NCI-H2081 (cell line): ENCODE measurements at regions not wholly inside any gene's neighbourhood (a gene's known extent, or its start where the extent isn't known, plus 50 kb on each side); places are given as distances from the start of the nearest gene placed in this dataset.
"Not testable (repeated sequence)": the region's sequence is repeated elsewhere in the genome, so short reads cannot be mapped to it uniquely, and the experiment has no call there.

Experiments
- DNase-seq, 2 experiments: peaks; one replicate each; lab custom pipeline; 2025; lab: John Stamatoyannopoulos, UW

GRCh38 chr4:58871509-58871908, 1761.3 kb upstream of the IGFBP7 start:
- no peak for DNase-seq

- peak in 1 of 2 experiments; percentile 40 for DNase-seq
Measured at GRCh38 chr4:58849026-58849425, 1738.8 kb upstream of the IGFBP7 start.

GRCh38 chr4:58843455-58843854, 1733.3 kb upstream of the IGFBP7 start:
- DNase-seq: no peak

GRCh38 chr4:58833126-58833525, 1722.9 kb upstream of the IGFBP7 start:
- DNase-seq: no peak

GRCh38 chr4:58825278-58825677, 1715.1 kb upstream of the IGFBP7 start:
- no peak for DNase-seq

- DNase-seq: not testable (repeated sequence)
Measured at GRCh38 chr4:58818560-58818959, 1708.4 kb upstream of the IGFBP7 start.

- no peak for DNase-seq
Measured at GRCh38 chr4:58809948-58810347, 1699.8 kb upstream of the IGFBP7 start.

- no peak for DNase-seq
Measured at GRCh38 chr4:58809366-58809765, 1699.2 kb upstream of the IGFBP7 start.

- DNase-seq: no peak
Measured at GRCh38 chr4:58808817-58809216, 1698.6 kb upstream of the IGFBP7 start.

GRCh38 chr4:58807843-58808615, 1697.8 kb upstream of the IGFBP7 start:
- no peak for DNase-seq

- no peak for DNase-seq
Measured at GRCh38 chr4:58776627-58777026, 1666.4 kb upstream of the IGFBP7 start.

GRCh38 chr4:58767598-58767997, 1657.4 kb upstream of the IGFBP7 start:
- no peak for DNase-seq

GRCh38 chr4:58766763-58767162, 1656.6 kb upstream of the IGFBP7 start:
- DNase-seq: peak; percentile 0 to 37

- no peak for DNase-seq
Measured at GRCh38 chr4:58761563-58761962, 1651.4 kb upstream of the IGFBP7 start.

GRCh38 chr4:58760737-58761136, 1650.6 kb upstream of the IGFBP7 start:
- peak; percentile 11 to 72 for DNase-seq

GRCh38 chr4:58760100-58760499, 1649.9 kb upstream of the IGFBP7 start:
- DNase-seq: peak in 1 of 2 experiments; percentile 29

- DNase-seq: peak; percentile 15 to 76
Measured at GRCh38 chr4:58749206-58749605, 1639.0 kb upstream of the IGFBP7 start.

GRCh38 chr4:58740897-58741296, 1630.7 kb upstream of the IGFBP7 start:
- DNase-seq: no peak

- DNase-seq: no peak
Measured at GRCh38 chr4:58739275-58739674, 1629.1 kb upstream of the IGFBP7 start.

GRCh38 chr4:58738375-58738774, 1628.2 kb upstream of the IGFBP7 start:
- DNase-seq: no peak

GRCh38 chr4:58734030-58734674, 1624.0 kb upstream of the IGFBP7 start:
- DNase-seq: no peak

GRCh38 chr4:58732973-58733372, 1622.8 kb upstream of the IGFBP7 start:
- DNase-seq: peak in 1 of 2 experiments; percentile 52

GRCh38 chr4:58723954-58724353, 1613.8 kb upstream of the IGFBP7 start:
- DNase-seq: no peak

- no peak for DNase-seq
Measured at GRCh38 chr4:58711039-58711438, 1600.9 kb upstream of the IGFBP7 start.
